ENCODE measurements at regions not wholly inside any gene's neighbourhood (a gene's known extent, or its start where the extent isn't known, plus 50 kb on each side); places are given as distances from the start of the nearest gene placed in this dataset.

DNA sequence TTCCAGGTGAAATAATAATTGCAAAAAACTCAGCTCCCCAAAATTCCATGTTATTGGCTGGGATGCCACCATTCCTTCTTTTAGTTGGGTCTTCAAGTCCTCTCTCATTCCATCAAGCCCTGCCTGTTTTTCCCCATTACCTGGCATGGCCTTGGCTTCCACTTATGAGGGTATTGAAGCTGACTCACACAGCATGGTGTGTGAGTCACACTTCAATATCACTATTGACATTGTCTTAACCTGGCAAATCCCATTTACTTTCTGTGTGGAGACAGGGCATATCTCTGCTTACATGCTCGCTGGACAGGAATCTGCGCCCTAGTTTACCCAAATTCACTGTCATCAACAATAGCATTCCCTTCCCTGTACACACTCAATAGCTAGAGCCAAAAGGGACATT is 1806.8 kb downstream of the BRINP3 start:
- TF ChIP-seq CSDC2 (CRISPR knock-in tag; IDR thresholded peaks at IDR 0.05): no peak
- no peak for TF ChIP-seq ZNF70 (CRISPR knock-in tag; IDR thresholded peaks at IDR 0.05)
- no peak for TF ChIP-seq TCF4 (CRISPR knock-in tag; IDR thresholded peaks at IDR 0.05; ENCODE audit: borderline replicate concordance)
- TF ChIP-seq, protein P1, sequence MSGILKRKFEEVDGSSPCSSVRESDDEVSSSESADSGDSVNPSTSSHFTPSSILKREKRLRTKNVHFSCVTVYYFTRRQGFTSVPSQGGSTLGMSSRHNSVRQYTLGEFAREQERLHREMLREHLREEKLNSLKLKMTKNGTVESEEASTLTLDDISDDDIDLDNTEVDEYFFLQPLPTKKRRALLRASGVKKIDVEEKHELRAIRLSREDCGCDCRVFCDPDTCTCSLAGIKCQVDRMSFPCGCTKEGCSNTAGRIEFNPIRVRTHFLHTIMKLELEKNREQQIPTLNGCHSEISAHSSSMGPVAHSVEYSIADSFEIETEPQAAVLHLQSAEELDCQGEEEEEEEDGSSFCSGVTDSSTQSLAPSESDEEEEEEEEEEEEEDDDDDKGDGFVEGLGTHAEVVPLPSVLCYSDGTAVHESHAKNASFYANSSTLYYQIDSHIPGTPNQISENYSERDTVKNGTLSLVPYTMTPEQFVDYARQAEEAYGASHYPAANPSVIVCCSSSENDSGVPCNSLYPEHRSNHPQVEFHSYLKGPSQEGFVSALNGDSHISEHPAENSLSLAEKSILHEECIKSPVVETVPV (CRISPR knock-in tag; IDR thresholded peaks at IDR 0.05): no peak
- TF ChIP-seq RARB (CRISPR knock-in tag; IDR thresholded peaks at IDR 0.05): no peak

Measured in SK-N-SH treated with all-trans-retinoic acid at 6 μM for 48 hours (cell line).